Endothelial cell of umbilical vein (primary cell): ENCODE measurements at regions not wholly inside any gene's neighbourhood (a gene's known extent, or its start where the extent isn't known, plus 50 kb on each side); places are given as distances from the start of the nearest gene placed in this dataset.

Experiments
- BruUV-seq: library from RNA; stranded (reverse); fragments of 400-500 nt; replicated peaks from 2 replicates; lab custom pipeline; 2021; lab: Mats Ljungman, UMichigan
- CTCF ChIA-PET: fragments of 300-600, 350-600 bp; sonication (Branson Sonifier 250); formaldehyde crosslinking; loops from one replicate; lab custom pipeline; 2021; ENCODE audit warnings: antibody characterized with exemption, inconsistent platforms; lab: Charles Lee
- POLR2A ChIA-PET: fragments of 300-600, 350-600 bp; sonication (Branson Sonifier 250); formaldehyde crosslinking; loops from one replicate; lab custom pipeline; 2021; ENCODE audit warnings: antibody characterized with exemption, inconsistent platforms; lab: Charles Lee
- DNase-seq: peaks from one replicate; pipeline ENCODE4 v3.0.0-alpha.2; 2011; ENCODE audit warnings: low read depth, low spot score
- FAIRE-seq: peaks from 2 replicates; lab custom pipeline; 2011; peaks lifted over from hg19 to GRCh38; lab: Jason Lieb, UNC
- H2AFZ ChIP-seq: 2 replicates; pipeline ENCODE4 v1.6.0; 2012; ENCODE audit warnings: low read depth, low read length, control low read depth, inconsistent platforms
- H3K27ac ChIP-seq: 2 replicates; pipeline ENCODE4 v1.5.1; 2011; ENCODE audit warnings: low read depth, mild to moderate bottlenecking, control low read depth, low read length, moderate library complexity; ENCODE audit not compliant: insufficient read depth
- H3K27me3 ChIP-seq, 2 experiments: 2 replicates each; pipeline versions ENCODE4 v1.6.0 to v1.6.1; 2011; ENCODE audit warnings: low read length in 2 of 2, mixed read lengths in 1 of 2; ENCODE audit not compliant: control insufficient read depth in 2 of 2, insufficient read depth in 2 of 2
- H3K36me3 ChIP-seq, 2 experiments: 2 replicates in 1 of 2; 3 replicates in 1 of 2; pipeline ENCODE4 v1.5.1; 2011; ENCODE audit warnings: low read length in 2 of 2, mild to moderate bottlenecking in 1 of 2, moderate library complexity in 1 of 2; ENCODE audit not compliant: control insufficient read depth in 2 of 2, insufficient read depth in 2 of 2; ENCODE audit errors: extremely low read depth in 1 of 2
- H3K4me1 ChIP-seq: 3 replicates; pipeline ENCODE4 v1.5.1; 2011; ENCODE audit warnings: mild to moderate bottlenecking, low read length; ENCODE audit not compliant: control insufficient read depth, insufficient read depth; ENCODE audit errors: extremely low read depth
- H3K4me2 ChIP-seq: 2 replicates; pipeline ENCODE4 v1.6.1; 2011; ENCODE audit warnings: low read length, control low read depth, mixed read lengths; ENCODE audit not compliant: insufficient read depth
- H3K4me3 ChIP-seq, 3 experiments: fragments of 200-600 bp in 1 of 3; sonication (generic), shearing (Covaris generic) in 1 of 3; replicated peaks in 1 of 3; 2 replicates each; pipeline ENCODE4 v1.5.1; 2011 to 2016; ENCODE audit warnings: control low read depth in 3 of 3, low read length in 3 of 3, mild to moderate bottlenecking in 2 of 3, inconsistent platforms in 1 of 3, low read depth in 1 of 3, moderate library complexity in 1 of 3; ENCODE audit not compliant: insufficient read depth in 1 of 3
- H3K79me2 ChIP-seq: 2 replicates; pipeline ENCODE4 v1.6.0; 2012; ENCODE audit warnings: low read length, inconsistent platforms; ENCODE audit not compliant: control insufficient read depth, insufficient read depth
- H3K9ac ChIP-seq: replicated peaks from 2 replicates; pipeline ENCODE3; 2011; ENCODE audit warnings: low read length, control low read depth; ENCODE audit not compliant: insufficient read depth; ENCODE audit errors: extremely low read depth
- H3K9me1 ChIP-seq: replicated peaks from 3 replicates; pipeline ENCODE4 v1.6.0; 2011; ENCODE audit warnings: mild to moderate bottlenecking, low read length; ENCODE audit not compliant: control insufficient read depth, insufficient read depth; ENCODE audit errors: extremely low read depth
- H3K9me3 ChIP-seq: replicated peaks from 2 replicates; pipeline ENCODE4 v1.5.1; 2012; ENCODE audit warnings: low read length, inconsistent platforms; ENCODE audit not compliant: control insufficient read depth, insufficient read depth
- H4K20me1 ChIP-seq: replicated peaks from 2 replicates; pipeline ENCODE3; 2011; ENCODE audit warnings: mild to moderate bottlenecking, low read length; ENCODE audit not compliant: control insufficient read depth, insufficient read depth; ENCODE audit errors: extremely low read depth
- EZH2 ChIP-seq: IDR thresholded peaks from 2 replicates; pipeline ENCODE4 v1.6.1; 2012; ENCODE audit warnings: borderline replicate concordance, low read depth, mild to moderate bottlenecking, moderate library complexity, low read length, inconsistent platforms; ENCODE audit not compliant: severe bottlenecking
- FOS ChIP-seq: IDR thresholded peaks from 2 replicates; pipeline ENCODE4 v1.6.1; 2011; ENCODE audit warnings: mild to moderate bottlenecking, low read length, moderate library complexity, borderline replicate concordance; ENCODE audit not compliant: insufficient read depth
- GATA2 ChIP-seq: IDR thresholded peaks from 2 replicates; pipeline ENCODE4 v1.7.0; 2011; ENCODE audit warnings: low read depth, mild to moderate bottlenecking, moderate library complexity, mixed read lengths, low read length; ENCODE audit not compliant: insufficient read length, insufficient read depth
- JUN ChIP-seq: IDR thresholded peaks from 2 replicates; pipeline ENCODE4 v1.6.1; 2011; ENCODE audit warnings: borderline replicate concordance, low read depth; ENCODE audit not compliant: insufficient read length, insufficient read depth
- MAX ChIP-seq: IDR thresholded peaks from 2 replicates; pipeline ENCODE4 v1.6.1; 2011; ENCODE audit not compliant: insufficient read depth, insufficient read length
- MYC ChIP-seq: IDR thresholded peaks from one replicate; pipeline ENCODE4 v1.6.1; 2011; ENCODE audit warnings: mild to moderate bottlenecking, low read depth, low read length
- POLR2A ChIP-seq: IDR thresholded peaks from 2 replicates; pipeline ENCODE4 v1.6.1; 2012; ENCODE audit warnings: low read depth, mild to moderate bottlenecking, control low read depth, low read length
- POLR2AphosphoS5 ChIP-seq: IDR thresholded peaks from 2 replicates; pipeline ENCODE4 v1.6.1; 2012; ENCODE audit warnings: low read depth, mild to moderate bottlenecking, control low read depth, low read length, moderate library complexity; ENCODE audit not compliant: insufficient read depth
- dilution Hi-C: fragments of 300-500 bp; cut with MboI; formaldehyde crosslinking; loops from one replicate; pipeline ENCODE4 v1.15.0; 2019; ENCODE audit warnings: low sequenced_read_pairs; ENCODE audit not compliant: extremely low pct_ligation_motif_present
- intact Hi-C: fragments of 100-400 bp; cut with micrococcal nuclease; formaldehyde crosslinking; loops from one replicate; pipeline ENCODE4 v1.10.0; 2022
- TF ChIP-seq, protein P1 (sequence below), 2 donors: IDR thresholded peaks; 1 replicate in 1 of 2; 2 replicates in 1 of 2; pipeline ENCODE4 v1.5.1; 2011; ENCODE audit warnings: low read length in 2 of 2, mild to moderate bottlenecking in 2 of 2, moderate library complexity in 2 of 2, control low read depth in 1 of 2, inconsistent platforms in 1 of 2, low read depth in 1 of 2; ENCODE audit not compliant: insufficient read depth in 1 of 2; ENCODE audit errors: extremely low read depth in 1 of 2

- intact Hi-C loops: no loop called here
- BruUV-seq: no TSS peak
Measured at GRCh38 chr12:13455778-13456144, 259.2 kb downstream of the EMP1 start.

More at GRCh38 chr12:13455778-13456144, 259.2 kb downstream of the EMP1 start:
- TF ChIP-seq, protein P1, sequence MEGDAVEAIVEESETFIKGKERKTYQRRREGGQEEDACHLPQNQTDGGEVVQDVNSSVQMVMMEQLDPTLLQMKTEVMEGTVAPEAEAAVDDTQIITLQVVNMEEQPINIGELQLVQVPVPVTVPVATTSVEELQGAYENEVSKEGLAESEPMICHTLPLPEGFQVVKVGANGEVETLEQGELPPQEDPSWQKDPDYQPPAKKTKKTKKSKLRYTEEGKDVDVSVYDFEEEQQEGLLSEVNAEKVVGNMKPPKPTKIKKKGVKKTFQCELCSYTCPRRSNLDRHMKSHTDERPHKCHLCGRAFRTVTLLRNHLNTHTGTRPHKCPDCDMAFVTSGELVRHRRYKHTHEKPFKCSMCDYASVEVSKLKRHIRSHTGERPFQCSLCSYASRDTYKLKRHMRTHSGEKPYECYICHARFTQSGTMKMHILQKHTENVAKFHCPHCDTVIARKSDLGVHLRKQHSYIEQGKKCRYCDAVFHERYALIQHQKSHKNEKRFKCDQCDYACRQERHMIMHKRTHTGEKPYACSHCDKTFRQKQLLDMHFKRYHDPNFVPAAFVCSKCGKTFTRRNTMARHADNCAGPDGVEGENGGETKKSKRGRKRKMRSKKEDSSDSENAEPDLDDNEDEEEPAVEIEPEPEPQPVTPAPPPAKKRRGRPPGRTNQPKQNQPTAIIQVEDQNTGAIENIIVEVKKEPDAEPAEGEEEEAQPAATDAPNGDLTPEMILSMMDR (IDR thresholded peaks at IDR 0.05; ENCODE audit: extremely low read depth in 1 of 2, insufficient read depth in 1 of 2, low read depth in 1 of 2, low read length in 2 of 2): no peak
- TF ChIP-seq GATA2 (no peak), JUN (no peak), MAX (no peak), POLR2A (no peak), EZH2 (no peak), MYC (no peak), FOS (no peak), POLR2AphosphoS5 (no peak)
- Histone ChIP-seq H3K4me3 (no peak overlapping the region), H4K20me1 (no peaks in the 10 kb centered on the region), H3K9me3 (no peaks in the 10 kb centered on the region), H3K36me3 (no peaks in the 10 kb centered on the region), H3K4me1 (no peaks in the 10 kb centered on the region), H2AFZ (no peak overlapping the region), H3K79me2 (no peaks in the 10 kb centered on the region), H3K4me2 (no peak overlapping the region), H3K27ac (no peak overlapping the region), H3K27me3 (no peaks in the 10 kb centered on the region), H3K9ac (no peak overlapping the region), H3K9me1 (no peaks in the 10 kb centered on the region)
- ChIA-PET POLR2A (no interaction called here), CTCF (no interaction called here)
- dilution Hi-C loops: no loop called here
- FAIRE-seq: no peak
- no peak for DNase-seq
